NCI-H1048 (cell line): ENCODE measurements at regions not wholly inside any gene's neighbourhood (a gene's known extent, or its start where the extent isn't known, plus 50 kb on each side); places are given as distances from the start of the nearest gene placed in this dataset.

ENCODE experiments used
- DNase-seq: peaks from one replicate; lab custom pipeline; 2025; lab: John Stamatoyannopoulos, UW

DNA sequence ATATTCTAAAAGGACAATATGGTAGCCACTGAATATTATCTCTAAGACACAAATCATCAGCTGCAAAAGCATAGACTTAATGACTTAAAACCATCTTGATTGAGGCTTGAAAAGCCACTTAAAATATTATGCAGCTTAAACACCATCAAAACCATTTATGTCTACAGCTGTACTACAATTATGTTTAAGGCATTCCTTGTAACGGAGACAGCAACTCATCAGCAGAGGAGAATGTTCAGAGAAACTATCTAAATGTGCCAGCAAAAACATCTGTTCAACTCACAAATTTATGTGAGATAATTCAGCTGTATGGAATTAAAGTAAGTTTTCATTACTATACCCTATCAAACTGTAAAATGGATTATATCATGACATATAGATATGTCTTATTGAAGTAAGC, 147.9 kb upstream of the CTSO start:
- DNase-seq = no peak

DNA sequence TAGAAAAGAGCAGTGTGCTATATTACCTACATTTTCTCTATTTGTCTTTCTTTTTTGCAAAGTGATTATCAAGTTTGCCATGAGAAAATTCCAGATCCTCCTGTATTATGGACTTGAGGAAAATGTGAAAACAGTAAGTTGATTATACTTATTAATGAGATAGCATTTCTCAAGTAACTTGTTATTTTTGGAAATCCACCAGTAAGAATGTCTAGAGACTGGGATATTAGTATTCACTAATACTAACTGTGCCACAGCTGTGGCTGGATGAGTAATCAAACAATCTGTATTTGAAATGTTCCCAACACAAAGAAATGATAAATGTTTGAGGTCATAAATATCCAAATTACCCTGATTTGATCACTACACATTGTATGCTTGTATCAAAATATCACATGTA, 147.0 kb upstream of the CTSO start:
- no peak for DNase-seq

DNA sequence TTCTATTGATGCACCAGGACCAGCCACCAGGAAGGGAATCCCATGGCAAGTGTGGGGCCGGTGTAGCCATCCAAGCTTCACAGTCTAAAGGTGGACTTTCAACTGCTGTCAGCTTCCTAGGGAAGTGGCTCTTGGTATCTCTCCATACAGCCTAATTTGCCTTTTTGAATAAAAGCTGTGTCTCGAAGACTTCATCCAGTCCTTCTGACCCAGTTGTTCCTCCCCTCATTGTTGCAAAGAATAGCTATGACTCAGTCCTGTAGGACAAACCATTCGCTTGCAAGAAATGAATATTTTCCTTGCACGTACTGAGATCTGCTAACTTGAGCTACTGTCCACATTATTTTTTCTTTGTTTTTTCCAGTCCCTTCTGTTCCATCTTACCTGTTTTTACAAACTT, 145.1 kb upstream of the CTSO start:
- no peak for DNase-seq

DNA sequence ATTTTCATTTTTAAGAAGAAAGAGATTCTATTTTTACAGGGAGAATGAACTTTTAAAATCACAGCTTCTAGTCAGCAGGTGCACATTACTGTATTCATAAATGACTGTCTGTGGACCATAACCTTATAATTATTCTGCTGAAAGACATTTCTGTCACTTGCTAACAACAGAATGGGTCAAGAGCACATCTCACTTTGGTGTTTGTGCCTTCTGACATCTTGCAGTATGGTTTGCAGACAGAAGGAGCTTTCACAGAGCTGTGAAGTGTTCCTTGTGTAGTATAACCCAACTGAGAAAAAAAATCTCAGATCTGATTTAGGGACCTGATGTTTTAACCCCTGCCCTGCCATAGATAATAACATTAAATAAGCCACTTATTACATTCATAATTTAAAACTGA, 131.4 kb upstream of the CTSO start:
- DNase-seq = no peak

DNA sequence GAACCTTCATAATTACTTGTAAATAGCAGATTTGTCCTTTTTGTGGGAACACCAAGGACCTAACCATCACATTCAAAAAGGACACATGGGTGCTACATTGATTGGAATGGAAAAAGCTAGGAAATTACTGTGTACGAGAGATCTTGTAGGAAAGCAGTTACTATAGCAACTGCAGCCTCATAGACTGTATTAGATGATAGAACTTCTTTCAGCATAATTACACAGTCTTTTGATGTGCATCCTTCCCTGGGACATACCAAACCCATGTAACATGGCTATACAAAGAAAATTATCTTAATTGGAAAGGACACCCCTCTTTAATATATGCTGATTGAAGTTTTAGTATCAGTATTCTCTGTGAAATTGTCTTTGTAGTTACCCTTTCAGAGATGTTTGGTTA, 130.7 kb upstream of the CTSO start:
- DNase-seq = no peak

DNA sequence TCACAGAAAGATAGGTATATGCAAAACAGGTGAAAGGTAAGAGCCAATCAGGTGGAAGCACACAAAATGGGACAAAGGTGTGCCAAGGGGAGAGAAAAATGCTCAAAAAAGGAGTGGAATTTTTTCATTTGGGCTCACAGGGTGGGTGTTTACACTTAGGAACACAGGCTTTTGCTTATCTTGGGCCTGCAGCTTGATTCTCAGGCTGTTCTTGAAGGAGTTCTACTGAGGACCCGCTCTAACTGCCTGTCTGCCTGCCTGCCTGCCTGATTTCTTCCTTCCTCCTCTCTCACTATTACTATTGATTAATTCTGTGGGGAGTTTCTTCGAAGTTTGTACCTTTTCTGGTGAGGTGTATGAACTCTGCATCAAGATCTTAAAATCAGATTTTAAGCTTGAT, 120.3 kb upstream of the CTSO start:
- DNase-seq = no peak

DNA sequence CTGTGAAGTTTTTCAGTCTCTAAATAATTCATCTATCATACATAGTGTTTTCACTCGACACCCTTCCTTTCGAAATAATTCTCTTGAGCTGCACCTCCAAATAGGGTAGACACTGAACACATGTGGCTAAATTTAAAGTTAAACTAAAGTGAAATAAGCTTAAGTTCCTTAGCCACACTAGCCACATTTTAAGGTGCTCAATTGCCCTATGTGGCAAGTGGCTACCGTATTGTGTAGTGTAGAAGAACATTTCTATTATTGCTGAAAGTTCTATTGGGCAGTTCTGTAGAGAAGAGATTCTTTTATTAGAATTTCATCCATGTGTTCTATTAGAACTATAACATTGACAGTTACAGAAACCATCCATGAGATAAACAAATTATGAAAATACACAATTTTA, 107.0 kb upstream of the CTSO start:
- no peak for DNase-seq

DNA sequence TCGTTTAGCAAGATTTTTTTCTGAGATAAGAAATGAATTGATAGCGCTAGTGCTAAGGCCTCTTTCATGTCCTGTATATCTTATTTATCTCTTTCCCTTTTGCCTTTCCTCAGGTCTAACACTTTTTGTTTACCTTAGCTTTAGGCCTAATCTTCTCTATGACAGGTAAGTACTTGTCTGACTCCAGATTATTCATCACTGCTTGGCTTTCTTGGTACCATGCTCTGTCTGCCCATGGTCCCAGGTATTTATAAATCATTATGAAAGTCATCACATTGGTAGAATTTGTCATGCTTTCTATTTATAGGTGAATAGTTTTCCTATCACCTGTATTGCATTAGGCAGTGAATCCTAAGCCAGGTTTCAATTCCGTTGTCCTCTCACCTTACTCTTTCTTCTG, 99.5 kb upstream of the CTSO start:
- DNase-seq = no peak

DNA sequence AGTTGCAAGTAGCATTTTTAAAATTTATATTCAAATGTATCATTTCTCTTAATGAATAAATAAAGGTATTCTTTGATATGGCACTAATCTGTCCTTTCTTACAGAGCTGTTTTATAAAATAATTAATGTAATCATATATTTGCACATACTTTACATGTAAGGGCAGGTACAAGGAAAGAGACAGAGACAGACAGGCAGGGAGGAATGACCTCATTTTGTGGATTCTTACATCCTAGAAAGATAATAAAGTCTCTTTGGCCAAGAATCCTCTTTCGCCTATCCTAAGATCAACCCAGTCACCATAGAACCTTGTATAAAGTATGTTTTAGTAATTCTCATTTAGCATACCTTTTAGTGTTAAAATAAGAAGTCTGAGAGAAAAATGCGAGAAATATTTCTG, 98.5 kb upstream of the CTSO start:
- no peak for DNase-seq

DNA sequence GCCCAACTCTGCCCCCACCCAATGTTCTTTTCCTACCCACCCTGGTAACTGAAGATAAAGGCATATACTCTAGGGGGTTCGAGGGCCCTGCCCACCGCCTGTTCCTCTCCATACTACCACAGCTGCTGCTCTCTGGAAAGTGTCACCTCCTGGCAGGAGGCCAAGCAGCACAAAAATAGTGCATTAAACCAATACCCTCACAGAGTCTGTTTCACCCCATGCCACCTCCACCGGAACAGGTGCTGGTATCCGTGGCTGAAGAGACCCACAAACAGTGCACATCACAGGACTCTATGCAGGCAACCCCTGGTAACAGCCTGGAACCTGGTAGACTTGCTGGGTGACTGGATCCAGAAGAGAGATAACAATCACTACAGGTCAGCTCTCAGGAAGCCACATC, 85.1 kb upstream of the CTSO start:
- no peak for DNase-seq

DNA sequence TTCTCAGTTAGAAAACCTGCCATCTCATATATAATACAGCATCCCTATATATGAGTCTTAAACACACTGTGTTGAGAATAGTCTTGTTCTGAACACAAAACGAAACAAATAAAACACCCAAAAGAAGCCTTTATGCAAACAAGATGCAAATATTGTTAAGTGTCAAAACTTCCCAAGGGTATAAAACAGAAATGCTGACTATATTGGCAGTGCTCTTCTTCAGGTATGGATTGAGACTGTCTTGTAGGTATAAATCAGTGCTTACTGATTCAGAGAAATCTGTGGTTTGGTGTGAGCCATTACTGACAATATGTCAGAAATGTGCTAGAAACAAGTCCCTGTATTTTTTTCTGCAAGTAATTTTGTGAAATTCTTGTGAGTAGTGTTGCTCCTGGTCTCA, 82.8 kb upstream of the CTSO start:
- DNase-seq = no peak

DNA sequence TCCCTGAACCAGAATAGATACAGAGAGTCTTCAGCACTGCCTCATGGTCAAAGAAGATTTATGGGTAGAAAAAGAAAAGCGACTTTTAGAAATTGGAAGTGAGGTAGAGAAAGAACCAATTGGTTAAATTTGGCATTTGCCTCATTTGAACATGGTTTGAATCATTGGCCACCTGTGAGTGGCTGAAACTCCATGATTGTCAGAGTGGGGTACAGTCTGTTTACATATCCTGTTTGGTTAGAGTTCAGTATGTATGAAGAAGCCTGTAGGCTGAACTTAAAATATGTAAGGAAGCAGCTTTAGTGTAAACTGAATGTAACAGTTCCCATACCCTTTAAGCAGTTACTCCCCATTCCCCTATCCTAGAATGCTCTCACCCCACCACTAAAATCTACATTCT, 76.0 kb upstream of the CTSO start:
- no peak for DNase-seq

DNA sequence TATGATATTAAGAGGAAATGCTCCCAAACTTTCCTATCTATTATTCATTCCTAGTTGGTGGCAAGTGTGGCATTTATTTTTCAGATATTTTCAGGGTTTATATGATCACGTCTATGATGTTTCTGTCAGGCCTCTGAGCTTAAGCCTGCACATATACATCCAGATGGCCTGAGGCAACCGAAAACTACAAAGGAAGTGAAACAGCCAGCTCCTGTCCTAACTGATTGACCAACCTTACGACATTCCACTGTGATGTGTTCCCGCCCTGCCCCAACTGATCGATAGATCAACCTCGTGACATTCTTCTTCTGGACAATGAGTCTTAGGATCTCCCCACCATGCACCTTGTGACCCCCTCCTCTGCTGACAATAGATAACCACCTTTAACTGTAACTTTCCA, 67.6 kb upstream of the CTSO start:
- no peak for DNase-seq

DNA sequence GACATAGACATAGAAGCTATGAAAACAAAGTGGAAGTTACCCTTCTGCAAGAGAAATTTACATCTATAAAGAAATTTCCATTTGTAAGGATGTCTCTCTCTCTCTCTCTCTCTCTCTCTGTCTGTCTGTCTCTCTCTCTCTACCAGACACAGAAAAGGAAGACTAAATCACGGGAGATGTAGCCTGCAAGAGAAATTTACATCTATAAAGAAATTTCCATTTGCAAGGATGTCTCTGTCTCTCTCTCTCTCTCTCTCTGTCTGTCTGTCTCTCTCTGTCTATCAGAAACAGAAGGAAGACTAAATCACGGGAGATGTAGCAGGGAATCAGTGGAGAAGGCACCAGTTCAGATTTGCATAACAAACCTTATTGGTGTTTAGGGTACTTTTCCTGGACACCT, 65.6 kb upstream of the CTSO start:
- DNase-seq = no peak

DNA sequence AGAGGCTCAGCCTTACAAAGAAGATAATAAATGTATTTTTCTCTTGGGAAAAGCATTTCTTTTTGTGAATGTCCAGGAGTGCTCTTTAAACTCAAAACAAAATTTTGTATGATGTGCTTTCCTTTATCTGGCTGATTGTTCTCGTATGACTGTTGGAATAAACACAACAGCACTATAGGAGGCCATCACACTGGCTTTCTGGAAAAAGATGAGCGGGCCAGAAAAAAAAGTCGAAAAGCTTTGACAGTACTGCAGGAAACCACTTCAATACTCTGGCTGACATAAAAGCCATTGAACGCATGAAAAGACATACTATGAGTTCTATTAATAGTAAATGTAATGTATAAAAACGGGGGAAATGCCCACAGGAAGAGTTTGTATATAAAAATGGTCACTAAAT, 64.7 kb upstream of the CTSO start:
- DNase-seq = no peak

DNA sequence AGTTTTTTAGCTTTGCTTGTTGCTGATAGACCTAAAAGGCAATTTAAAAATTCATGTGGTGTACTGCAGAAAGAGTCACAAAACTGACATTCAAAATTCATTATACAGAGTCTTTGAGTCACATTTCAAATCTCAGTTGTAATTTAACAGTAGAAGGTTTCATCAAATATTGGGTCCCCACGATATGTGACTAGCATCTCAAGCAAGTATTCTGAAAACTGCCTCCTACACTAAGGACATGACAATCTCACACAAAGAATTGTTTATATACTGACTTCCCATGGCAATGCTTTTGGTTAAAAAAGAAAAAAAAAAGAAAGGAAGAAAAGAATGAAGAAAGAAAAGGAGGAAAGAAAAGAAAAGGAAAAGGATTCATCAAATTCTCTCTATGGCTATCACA, 62.1 kb upstream of the CTSO start:
- DNase-seq = no peak

DNA sequence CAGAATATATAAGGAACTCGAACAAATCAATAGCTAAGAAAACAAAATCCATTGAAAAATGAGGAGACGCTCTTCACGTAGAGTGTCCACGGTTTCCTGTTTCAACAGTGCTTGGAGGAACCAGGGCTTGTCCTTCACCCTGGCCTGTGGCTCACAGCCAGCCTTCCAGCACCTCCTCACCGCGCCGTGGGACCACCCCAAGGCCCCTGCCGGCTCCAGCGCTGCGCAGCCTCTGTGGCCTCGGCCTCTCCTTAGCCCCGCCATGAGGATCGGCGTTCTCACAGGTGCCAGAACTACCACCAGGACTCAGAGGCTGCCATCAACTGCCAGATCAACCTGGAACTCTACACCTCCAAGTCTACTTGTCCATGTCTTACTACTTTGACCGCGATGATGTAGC, 52.5 kb upstream of the CTSO start:
- no peak for DNase-seq
